ENCODE measurements at regions not wholly inside any gene's neighbourhood (a gene's known extent, or its start where the extent isn't known, plus 50 kb on each side); places are given as distances from the start of the nearest gene placed in this dataset.

DNA sequence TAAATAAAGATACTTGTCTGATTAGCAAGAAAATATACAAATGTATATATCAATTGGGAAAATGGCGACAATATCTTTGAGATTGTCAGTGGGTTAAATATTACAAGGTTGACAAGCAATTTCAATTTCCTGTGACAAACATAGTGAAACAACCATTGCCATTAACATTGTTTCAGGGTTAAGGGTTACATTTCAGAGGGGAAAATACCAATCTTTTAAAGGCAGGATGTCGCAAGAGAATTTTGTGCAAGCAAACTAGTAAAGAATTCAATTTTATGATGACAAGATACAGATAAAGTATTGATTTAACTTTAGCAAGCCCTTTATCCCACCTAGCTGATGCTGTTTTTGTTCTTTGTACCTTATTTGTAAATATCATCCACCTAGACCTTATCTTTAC, 305.8 kb upstream of the GRIA3 start:
- H3K36me3 ChIP-seq: no peaks in the 10 kb centered on the region
- no peak overlapping the region for H3K27ac ChIP-seq
- H3K9me3 ChIP-seq: peaks cover 0 to 17% (median 0%) of the 10 kb centered on the region in 8 donors
- no peak for DNase-seq
- WGBS, 5 donors: 64 to 81% (median 72%) methylated on average over 2 of the region's 2 CpGs
- TF ChIP-seq POLR2AphosphoS5 (IDR thresholded peaks at IDR 0.05): no peak
- TF ChIP-seq, protein P1, sequence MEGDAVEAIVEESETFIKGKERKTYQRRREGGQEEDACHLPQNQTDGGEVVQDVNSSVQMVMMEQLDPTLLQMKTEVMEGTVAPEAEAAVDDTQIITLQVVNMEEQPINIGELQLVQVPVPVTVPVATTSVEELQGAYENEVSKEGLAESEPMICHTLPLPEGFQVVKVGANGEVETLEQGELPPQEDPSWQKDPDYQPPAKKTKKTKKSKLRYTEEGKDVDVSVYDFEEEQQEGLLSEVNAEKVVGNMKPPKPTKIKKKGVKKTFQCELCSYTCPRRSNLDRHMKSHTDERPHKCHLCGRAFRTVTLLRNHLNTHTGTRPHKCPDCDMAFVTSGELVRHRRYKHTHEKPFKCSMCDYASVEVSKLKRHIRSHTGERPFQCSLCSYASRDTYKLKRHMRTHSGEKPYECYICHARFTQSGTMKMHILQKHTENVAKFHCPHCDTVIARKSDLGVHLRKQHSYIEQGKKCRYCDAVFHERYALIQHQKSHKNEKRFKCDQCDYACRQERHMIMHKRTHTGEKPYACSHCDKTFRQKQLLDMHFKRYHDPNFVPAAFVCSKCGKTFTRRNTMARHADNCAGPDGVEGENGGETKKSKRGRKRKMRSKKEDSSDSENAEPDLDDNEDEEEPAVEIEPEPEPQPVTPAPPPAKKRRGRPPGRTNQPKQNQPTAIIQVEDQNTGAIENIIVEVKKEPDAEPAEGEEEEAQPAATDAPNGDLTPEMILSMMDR (IDR thresholded peaks at IDR 0.05 in 8 of 11, conservative IDR thresholded peaks at IDR 0.05 in 3 of 11): no peak
- no peak for TF ChIP-seq POLR2A (IDR thresholded peaks at IDR 0.05)
- H3K27me3 ChIP-seq (replicated peaks in 1 of 7): no peaks in the 10 kb centered on the region
- no peaks in the 10 kb centered on the region for H3K4me1 ChIP-seq
- intact Hi-C loops (cut with DNase I; ENCODE audit: low total_unique reads): no loop called here
- H3K4me3 ChIP-seq: no peak overlapping the region

DNA sequence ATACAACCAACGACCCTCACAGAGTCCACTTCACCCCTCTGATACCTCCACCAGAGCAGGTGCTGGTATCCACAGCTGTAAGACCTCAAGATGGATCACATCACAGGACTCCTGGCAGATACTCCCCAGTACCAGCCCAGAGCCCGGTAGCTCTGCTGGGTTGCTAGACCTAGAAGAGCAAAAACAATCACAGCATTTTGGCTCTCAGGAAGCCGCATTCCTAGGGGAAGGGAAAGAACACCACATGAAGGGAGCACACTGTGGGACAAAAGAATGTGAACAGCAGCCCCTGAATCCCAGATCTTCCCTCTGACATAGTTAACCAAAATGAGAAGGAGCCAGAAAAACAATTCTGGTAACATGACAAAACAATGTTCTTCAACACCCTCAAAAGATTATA, 303.1 kb upstream of the GRIA3 start:
- no peak for DNase-seq
- intact Hi-C loops (cut with DNase I; ENCODE audit: low total_unique reads): no loop called here

DNA sequence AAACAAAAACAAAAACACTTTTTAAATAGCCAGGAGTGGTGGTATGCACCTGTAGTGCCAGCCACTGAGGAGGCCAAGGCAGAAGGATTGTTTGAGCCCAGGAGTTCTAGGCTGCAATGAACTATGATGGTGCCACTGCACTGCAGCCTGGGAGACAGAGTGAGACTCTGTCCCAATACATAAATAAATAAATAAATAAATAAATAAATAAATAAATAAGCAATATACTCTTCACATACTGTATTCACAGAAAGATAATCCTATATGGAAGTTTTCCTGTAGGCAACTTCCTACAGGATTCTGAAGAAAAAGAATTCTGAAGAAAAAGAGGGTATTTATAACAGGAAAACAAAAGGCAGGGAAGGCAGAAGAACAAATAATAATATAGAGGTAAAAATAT, 293.3 kb upstream of the GRIA3 start:
- Histone ChIP-seq H3K4me3 (no peak overlapping the region), H3K4me1 (no peaks in the 10 kb centered on the region), H3K27me3 (replicated peaks in 1 of 7) (no peaks in the 10 kb centered on the region), H3K9me3 (peaks cover 0 to 9% (median 0%) of the 10 kb centered on the region in 8 donors), H3K36me3 (no peaks in the 10 kb centered on the region), H3K27ac (no peak overlapping the region)
- TF ChIP-seq, protein P1 (IDR thresholded peaks at IDR 0.05 in 8 of 11, conservative IDR thresholded peaks at IDR 0.05 in 3 of 11): no peak
- no peak for TF ChIP-seq POLR2A (IDR thresholded peaks at IDR 0.05)
- no peak for TF ChIP-seq POLR2AphosphoS5 (IDR thresholded peaks at IDR 0.05)
- intact Hi-C loops (cut with DNase I; ENCODE audit: low total_unique reads): no loop called here
- DNase-seq: no peak

More for the DNA sequence above, 303.1 kb upstream of the GRIA3 start:
- TF ChIP-seq POLR2A (IDR thresholded peaks at IDR 0.05): no peak
- TF ChIP-seq, protein P1 (IDR thresholded peaks at IDR 0.05 in 8 of 11, conservative IDR thresholded peaks at IDR 0.05 in 3 of 11): no peak
- TF ChIP-seq POLR2AphosphoS5 (IDR thresholded peaks at IDR 0.05): no peak
- Histone ChIP-seq H3K27ac (no peak overlapping the region), H3K9me3 (peaks cover 0 to 18% (median 0%) of the 10 kb centered on the region in 8 donors), H3K4me1 (no peaks in the 10 kb centered on the region), H3K27me3 (replicated peaks in 1 of 7) (no peaks in the 10 kb centered on the region), H3K4me3 (no peak overlapping the region), H3K36me3 (no peaks in the 10 kb centered on the region)
- WGBS, 5 donors: 63 to 86% (median 73%) methylated on average over 3 of the region's 3 CpGs

DNA sequence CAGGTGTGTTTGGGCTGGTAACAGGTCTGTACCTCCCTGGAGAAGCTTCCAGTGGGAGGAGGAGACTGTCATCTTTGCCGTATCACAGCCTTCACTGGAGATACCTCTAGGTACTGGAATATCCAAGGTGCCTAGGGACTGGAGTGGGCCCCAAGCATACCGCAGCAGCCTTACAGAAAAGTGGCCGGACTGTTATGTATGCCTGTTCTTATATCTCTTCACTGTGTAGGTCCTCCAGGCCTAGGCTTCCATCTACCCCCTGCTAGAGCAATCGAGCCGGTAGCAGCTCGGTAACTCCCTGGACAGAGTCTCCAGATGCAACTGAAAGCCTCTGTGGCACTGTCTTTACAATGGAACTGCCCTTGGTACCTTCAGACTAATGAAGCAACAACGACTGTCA, 277.4 kb upstream of the GRIA3 start:
- no peak for DNase-seq
- Histone ChIP-seq H3K36me3 (no peaks in the 10 kb centered on the region), H3K27me3 (replicated peaks in 1 of 7) (no peaks in the 10 kb centered on the region), H3K4me3 (no peak overlapping the region), H3K9me3 (peaks cover 0 to 33% (median 10%) of the 10 kb centered on the region in 8 donors), H3K4me1 (no peaks in the 10 kb centered on the region), H3K27ac (no peak overlapping the region)
- 84 to 97% (median 88%) methylated on average over 5 to 7 of the region's 7 CpGs for WGBS, 5 donors
- TF ChIP-seq POLR2AphosphoS5 (IDR thresholded peaks at IDR 0.05): no peak
- no peak for TF ChIP-seq POLR2A (IDR thresholded peaks at IDR 0.05)
- TF ChIP-seq, protein P1 (IDR thresholded peaks at IDR 0.05 in 8 of 11, conservative IDR thresholded peaks at IDR 0.05 in 3 of 11): no peak
- intact Hi-C loops (cut with DNase I; ENCODE audit: low total_unique reads): no loop called here

All from spleen (tissue), 11 donors.